ENCODE measurements at regions not wholly inside any gene's neighbourhood (a gene's known extent, or its start where the extent isn't known, plus 50 kb on each side); places are given as distances from the start of the nearest gene placed in this dataset.
A peak's percentile ranks its signal among the peaks of the same experiment; 100 is the strongest.

DNA sequence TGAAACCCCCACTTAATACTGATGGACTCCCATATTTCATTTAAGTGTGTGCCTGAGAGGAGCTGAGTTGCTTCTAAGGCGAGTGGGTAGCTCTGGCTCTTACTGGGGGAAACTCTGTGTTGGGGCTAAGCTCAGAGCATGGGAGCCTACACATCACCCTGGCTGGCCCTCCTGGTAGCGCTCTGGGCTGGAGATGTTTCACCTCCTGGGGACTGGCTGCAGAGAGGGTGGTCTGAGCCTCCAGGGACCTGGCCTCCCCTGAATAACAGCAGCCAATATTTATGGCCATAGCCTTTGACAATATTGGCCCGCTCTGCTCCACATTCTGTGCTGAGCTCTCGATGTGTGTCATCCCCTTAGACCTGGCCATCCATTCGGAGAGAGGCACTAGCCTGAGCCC is 316.5 kb downstream of the ZNF536 start:
- Histone ChIP-seq H3K4me3 (replicated peaks in 1 of 3; ENCODE audit: low read depth in 2 of 3, low read length in 3 of 3) (no peak overlapping the region), H3K4me2 (replicated peaks; ENCODE audit: extremely low read depth, low read length, poor library complexity, severe bottlenecking) (no peak overlapping the region), H3K4me1 (ENCODE audit: control insufficient read depth in 1 of 2, insufficient read depth in 2 of 2, low read length in 2 of 2) (peaks cover 0 to 4% of the 10 kb centered on the region in 2 donors), H3K9me3 (replicated peaks in 1 of 2; ENCODE audit: control insufficient read depth in 1 of 2, insufficient read depth in 1 of 2, low read length in 2 of 2) (no peaks in the 10 kb centered on the region), H3K79me2 (ENCODE audit: insufficient read depth, low read length) (no peaks in the 10 kb centered on the region), H3K27ac (ENCODE audit: low read depth in 1 of 2, low read length in 2 of 2) (no peak overlapping the region), H3K36me3 (replicated peaks in 1 of 2; ENCODE audit: control insufficient read depth in 1 of 2, insufficient read depth in 2 of 2, low read length in 2 of 2) (no peaks in the 10 kb centered on the region), H3K9ac (ENCODE audit: insufficient read depth, low read length, poor library complexity, severe bottlenecking) (no peak overlapping the region), H4K20me1 (ENCODE audit: insufficient read depth, low read length) (no peaks in the 10 kb centered on the region), H2AFZ (ENCODE audit: insufficient read depth, low read depth, low read length, poor library complexity, severe bottlenecking) (no peak overlapping the region), H3K27me3 (ENCODE audit: control insufficient read depth in 2 of 2, insufficient read depth in 2 of 2, low read length in 2 of 2) (peaks cover 14 to 43% of the 10 kb centered on the region in 2 donors)
- Mint-ChIP-seq H3K27ac (no peak overlapping the region), H3K27me3 (ENCODE audit: low read depth in 3 of 3) (peaks cover 41 to 61% (median 59%) of the 10 kb centered on the region in 3 donors), H3K36me3 (no peaks in the 10 kb centered on the region), H3K4me1 (peaks cover 3% of the 10 kb centered on the region), H3K4me3 (no peak overlapping the region), H3K9me3 (peaks cover 0 to 2% (median 0%) of the 10 kb centered on the region in 7 donors)
- WGBS (ENCODE audit: insufficient coverage) = 93% methylated on average over 4 of the region's 5 CpGs
- DNase-seq = no peak
- TF ChIP-seq, protein P1, sequence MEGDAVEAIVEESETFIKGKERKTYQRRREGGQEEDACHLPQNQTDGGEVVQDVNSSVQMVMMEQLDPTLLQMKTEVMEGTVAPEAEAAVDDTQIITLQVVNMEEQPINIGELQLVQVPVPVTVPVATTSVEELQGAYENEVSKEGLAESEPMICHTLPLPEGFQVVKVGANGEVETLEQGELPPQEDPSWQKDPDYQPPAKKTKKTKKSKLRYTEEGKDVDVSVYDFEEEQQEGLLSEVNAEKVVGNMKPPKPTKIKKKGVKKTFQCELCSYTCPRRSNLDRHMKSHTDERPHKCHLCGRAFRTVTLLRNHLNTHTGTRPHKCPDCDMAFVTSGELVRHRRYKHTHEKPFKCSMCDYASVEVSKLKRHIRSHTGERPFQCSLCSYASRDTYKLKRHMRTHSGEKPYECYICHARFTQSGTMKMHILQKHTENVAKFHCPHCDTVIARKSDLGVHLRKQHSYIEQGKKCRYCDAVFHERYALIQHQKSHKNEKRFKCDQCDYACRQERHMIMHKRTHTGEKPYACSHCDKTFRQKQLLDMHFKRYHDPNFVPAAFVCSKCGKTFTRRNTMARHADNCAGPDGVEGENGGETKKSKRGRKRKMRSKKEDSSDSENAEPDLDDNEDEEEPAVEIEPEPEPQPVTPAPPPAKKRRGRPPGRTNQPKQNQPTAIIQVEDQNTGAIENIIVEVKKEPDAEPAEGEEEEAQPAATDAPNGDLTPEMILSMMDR (IDR thresholded peaks at IDR 0.05) = no peak
- intact Hi-C loops (cut with micrococcal nuclease) = no loop called here

DNA sequence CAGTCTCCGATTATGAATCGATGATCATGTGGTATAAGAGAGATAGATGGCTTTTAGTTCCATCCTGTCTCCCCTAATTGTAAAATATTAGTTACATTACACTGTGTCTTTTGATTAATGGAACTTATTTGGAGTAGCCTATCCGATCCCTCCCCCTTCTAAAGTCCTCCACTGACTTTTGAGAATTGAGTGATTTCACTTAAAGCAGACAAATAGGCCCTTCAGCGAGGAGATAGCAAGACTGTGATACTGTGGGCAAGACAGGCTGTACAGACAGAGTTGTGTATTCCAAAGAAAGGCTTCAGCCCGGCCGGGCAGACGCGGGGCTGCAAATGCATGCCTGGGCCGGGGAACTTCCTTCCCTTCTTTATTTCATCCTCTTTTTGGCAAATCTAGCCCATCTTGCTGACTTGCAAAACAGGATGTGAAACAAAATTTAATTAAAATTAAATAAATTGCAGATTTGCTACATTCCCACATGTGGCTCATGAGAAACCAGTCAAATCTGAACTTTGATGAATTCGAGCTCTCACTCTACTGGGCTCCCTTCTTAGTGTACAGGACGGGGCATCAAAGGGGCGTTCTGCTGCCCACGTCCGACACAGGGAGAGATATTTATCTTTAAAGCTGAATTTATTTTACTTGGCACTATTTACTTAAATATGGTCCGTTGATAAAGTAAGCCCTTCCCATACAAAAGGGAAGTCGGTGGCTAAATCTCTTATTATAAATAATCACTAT is 314.8 kb downstream of the ZNF536 start:
- Histone ChIP-seq H3K9me3 (replicated peaks in 1 of 2; ENCODE audit: control insufficient read depth in 1 of 2, insufficient read depth in 1 of 2, low read length in 2 of 2) (no peaks in the 10 kb centered on the region), H3K36me3 (replicated peaks in 1 of 2; ENCODE audit: control insufficient read depth in 1 of 2, insufficient read depth in 2 of 2, low read length in 2 of 2) (no peaks in the 10 kb centered on the region), H4K20me1 (ENCODE audit: insufficient read depth, low read length) (no peaks in the 10 kb centered on the region), H2AFZ (ENCODE audit: insufficient read depth, low read depth, low read length, poor library complexity, severe bottlenecking) (no peak overlapping the region), H3K27me3 (ENCODE audit: control insufficient read depth in 2 of 2, insufficient read depth in 2 of 2, low read length in 2 of 2) (peaks cover 3 to 31% of the 10 kb centered on the region in 2 donors), H3K9ac (ENCODE audit: insufficient read depth, low read length, poor library complexity, severe bottlenecking) (no peak overlapping the region), H3K4me2 (replicated peaks; ENCODE audit: extremely low read depth, low read length, poor library complexity, severe bottlenecking) (no peak overlapping the region), H3K27ac (ENCODE audit: low read depth in 1 of 2, low read length in 2 of 2) (no peak overlapping the region), H3K79me2 (ENCODE audit: insufficient read depth, low read length) (no peaks in the 10 kb centered on the region), H3K4me3 (replicated peaks in 1 of 3; ENCODE audit: low read depth in 2 of 3, low read length in 3 of 3) (no peak overlapping the region), H3K4me1 (ENCODE audit: control insufficient read depth in 1 of 2, insufficient read depth in 2 of 2, low read length in 2 of 2) (peaks cover 0 to 4% of the 10 kb centered on the region in 2 donors)
- no peaks in the 10 kb centered on the region for H3K36me3 Mint-ChIP-seq
- DNase-seq = no peak
- no peaks in the 10 kb centered on the region for H3K9me3 Mint-ChIP-seq
- WGBS (ENCODE audit: insufficient coverage) = no CpG with 5 or more reads among the region's 16 CpGs
- intact Hi-C loops (cut with micrococcal nuclease) = no loop called here
- H3K4me3 Mint-ChIP-seq = peak overlapping the region in 1 of 2 donors; percentile 19
- no peak overlapping the region for H3K27ac Mint-ChIP-seq
- H3K27me3 Mint-ChIP-seq (ENCODE audit: low read depth in 3 of 3) = peaks cover 38 to 50% (median 46%) of the 10 kb centered on the region in 3 donors
- H3K4me1 Mint-ChIP-seq = peaks cover 3% of the 10 kb centered on the region
- TF ChIP-seq, protein P1 (IDR thresholded peaks at IDR 0.05) = no peak
